ENCODE measurements at regions not wholly inside any gene's neighbourhood (a gene's known extent, or its start where the extent isn't known, plus 50 kb on each side); places are given as distances from the start of the nearest gene placed in this dataset.

DNA sequence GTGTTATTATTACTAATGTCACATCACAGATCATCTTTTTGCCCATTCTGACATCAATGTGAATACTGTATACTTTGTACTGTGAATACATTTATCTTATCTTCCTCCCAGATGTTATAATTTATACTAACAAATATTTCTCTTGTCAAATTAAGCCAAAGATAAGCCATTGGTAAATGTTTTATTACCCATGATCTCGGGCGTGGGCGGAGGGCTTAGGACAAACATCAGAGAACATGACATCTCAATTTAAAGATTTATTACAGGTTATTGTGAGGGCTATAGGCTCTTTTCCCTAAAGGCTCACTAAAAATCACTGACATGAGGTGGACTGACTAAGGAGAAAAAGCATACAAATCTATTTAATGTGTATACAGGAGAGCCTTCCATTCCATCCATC lies 58.2 kb upstream of the DGKB start:
- no peak for DNase-seq

DNA sequence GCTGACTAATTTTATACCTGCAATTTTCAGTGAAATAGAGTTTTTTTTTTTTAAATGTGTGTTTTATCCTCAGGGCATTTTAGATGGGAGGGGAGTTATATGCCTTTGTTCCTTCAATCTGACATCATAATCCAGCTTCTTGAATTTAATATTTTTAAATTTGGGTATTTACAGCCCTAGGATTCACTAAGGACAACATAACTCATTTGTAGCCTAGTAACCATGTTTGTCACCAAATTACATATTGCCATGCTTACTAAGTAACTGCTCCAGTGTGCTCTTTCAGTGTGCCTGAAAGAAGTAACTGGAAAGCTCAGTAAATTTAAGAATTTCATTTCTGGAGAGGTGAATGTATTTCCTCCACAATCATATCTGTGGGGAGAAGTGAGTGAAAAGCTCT lies 56.8 kb upstream of the DGKB start:
- no peak for DNase-seq

DNA sequence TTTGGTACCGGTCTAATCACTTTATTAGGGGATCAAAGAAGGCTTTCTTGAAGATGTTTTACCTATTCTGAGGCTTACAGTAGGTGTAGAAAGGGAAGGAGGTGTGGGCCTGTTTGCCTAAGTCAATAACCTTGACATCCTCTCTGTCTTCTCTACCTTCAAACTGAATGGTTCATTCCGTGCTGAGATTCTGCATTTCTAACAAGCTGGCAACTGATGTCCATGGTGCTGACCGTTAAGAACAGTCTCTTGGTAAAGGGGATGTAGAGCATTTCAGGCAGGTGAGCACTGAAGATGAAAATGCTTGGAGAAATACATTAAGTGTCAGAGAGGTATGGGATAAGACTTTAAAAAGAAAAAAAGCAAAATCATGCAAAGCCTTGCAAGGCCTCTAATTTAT lies 51.5 kb upstream of the DGKB start:
- no peak for DNase-seq
